AG04450 (cell line): ENCODE measurements at regions not wholly inside any gene's neighbourhood (a gene's known extent, or its start where the extent isn't known, plus 50 kb on each side); places are given as distances from the start of the nearest gene placed in this dataset.
"Not testable (repeated sequence)": the region's sequence is repeated elsewhere in the genome, so short reads cannot be mapped to it uniquely, and the experiment has no call there.

ENCODE experiments used
- CTCF ChIA-PET: fragments of 300-600, 350-600 bp; formaldehyde crosslinking; extraction: SDS; loops from one replicate; lab custom pipeline; 2022; ENCODE audit warnings: antibody characterized with exemption, inconsistent platforms; lab: Charles Lee
- POLR2A ChIA-PET: fragments of 350-600 bp; formaldehyde crosslinking; extraction: SDS; loops from one replicate; lab custom pipeline; 2021; ENCODE audit warnings: antibody characterized with exemption, inconsistent platforms; lab: Yijun Ruan, JAX
- DNase-seq: peaks from one replicate; pipeline ENCODE4 v3.0.0-alpha.2; 2011; ENCODE audit warnings: low read depth, low spot score
- H3K27ac ChIP-seq: one replicate; pipeline ENCODE4 v1.5.1; 2012; ENCODE audit warnings: low read depth, low read length, control low read depth
- H3K27me3 ChIP-seq: one replicate; pipeline ENCODE4 v1.6.0; 2012; ENCODE audit warnings: low read length; ENCODE audit not compliant: control insufficient read depth, insufficient read depth
- H3K4me3 ChIP-seq: 2 replicates; pipeline ENCODE4 v1.5.1; 2011; ENCODE audit warnings: mild to moderate bottlenecking, low read depth, low read length, control low read depth
- H3K9me3 ChIP-seq: 2 replicates; pipeline ENCODE4 v1.5.1; 2012; ENCODE audit warnings: low read length; ENCODE audit not compliant: control insufficient read depth, insufficient read depth

DNA sequence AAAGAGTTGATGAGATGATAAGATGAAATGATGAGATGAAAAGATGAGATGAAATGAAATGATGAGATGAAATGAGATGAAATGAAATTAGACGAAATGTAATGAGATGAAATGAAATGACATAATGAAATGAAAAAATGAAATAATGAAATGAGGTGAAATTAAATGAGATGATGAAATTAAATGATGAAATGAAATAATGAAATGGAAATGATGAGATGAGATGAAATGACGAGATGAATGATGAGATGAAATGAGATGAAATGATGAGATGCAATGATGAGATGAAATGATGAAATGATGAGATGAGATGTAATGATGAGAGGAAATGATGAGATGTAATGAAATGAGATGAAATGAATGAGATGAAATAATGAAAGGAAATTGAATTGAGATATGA, 339.3 kb upstream of the PLGLB1 start:
- CTCF ChIA-PET, POLR2A ChIA-PET, H3K9me3 ChIP-seq, DNase-seq, H3K27me3 ChIP-seq, H3K27ac ChIP-seq, H3K4me3 ChIP-seq: not testable (repeated sequence)

DNA sequence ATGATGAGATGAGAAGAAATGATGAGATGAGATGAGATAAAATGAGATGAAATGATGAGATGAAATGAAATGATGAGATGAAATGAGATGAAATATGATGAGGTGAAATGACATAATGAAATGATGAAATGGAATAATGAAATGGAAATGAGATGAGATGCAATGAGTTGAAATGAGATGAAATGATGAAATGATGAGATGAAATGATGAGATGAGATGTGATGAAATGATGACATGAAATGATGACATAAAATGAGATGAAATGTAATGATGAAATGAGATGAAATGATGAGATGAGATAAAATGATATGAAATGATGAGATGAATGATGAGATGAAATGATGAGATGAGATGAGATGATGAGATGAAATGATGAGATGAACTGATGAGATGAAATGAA, 340.2 kb upstream of the PLGLB1 start:
- CTCF ChIA-PET, H3K27ac ChIP-seq, POLR2A ChIA-PET, H3K27me3 ChIP-seq, H3K4me3 ChIP-seq, DNase-seq, H3K9me3 ChIP-seq: not testable (repeated sequence)

DNA sequence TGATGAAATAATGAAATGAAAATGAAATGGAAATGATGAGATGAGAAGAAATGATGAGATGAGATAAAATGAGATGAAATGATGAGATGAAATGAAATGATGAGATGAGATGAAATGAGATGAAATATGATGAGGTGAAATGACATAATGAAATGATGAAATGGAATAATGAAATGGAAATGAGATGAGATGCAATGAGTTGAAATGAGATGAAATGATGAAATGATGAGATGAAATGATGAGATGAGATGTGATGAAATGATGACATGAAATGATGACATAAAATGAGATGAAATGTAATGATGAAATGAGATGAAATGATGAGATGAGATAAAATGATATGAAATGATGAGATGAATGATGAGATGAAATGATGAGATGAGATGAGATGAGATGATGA, 342.7 kb upstream of the PLGLB1 start:
- H3K27ac ChIP-seq, H3K9me3 ChIP-seq, POLR2A ChIA-PET, CTCF ChIA-PET, H3K27me3 ChIP-seq, DNase-seq, H3K4me3 ChIP-seq: not testable (repeated sequence)

DNA sequence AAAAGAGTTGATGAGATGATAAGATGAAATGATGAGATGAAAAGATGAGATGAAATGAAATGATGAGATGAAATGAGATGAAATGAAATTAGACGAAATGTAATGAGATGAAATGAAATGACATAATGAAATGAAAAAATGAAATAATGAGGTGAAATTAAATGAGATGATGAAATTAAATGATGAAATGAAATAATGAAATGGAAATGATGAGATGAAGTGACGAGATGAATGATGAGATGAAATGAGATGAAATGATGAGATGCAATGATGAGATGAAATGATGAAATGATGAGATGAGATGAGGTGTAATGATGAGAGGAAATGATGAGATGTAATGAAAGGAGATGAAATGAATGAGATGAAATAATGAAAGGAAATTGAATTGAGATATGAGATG, 343.4 kb upstream of the PLGLB1 start:
- CTCF ChIA-PET, H3K9me3 ChIP-seq, H3K27me3 ChIP-seq, H3K4me3 ChIP-seq, H3K27ac ChIP-seq, POLR2A ChIA-PET, DNase-seq: not testable (repeated sequence)

DNA sequence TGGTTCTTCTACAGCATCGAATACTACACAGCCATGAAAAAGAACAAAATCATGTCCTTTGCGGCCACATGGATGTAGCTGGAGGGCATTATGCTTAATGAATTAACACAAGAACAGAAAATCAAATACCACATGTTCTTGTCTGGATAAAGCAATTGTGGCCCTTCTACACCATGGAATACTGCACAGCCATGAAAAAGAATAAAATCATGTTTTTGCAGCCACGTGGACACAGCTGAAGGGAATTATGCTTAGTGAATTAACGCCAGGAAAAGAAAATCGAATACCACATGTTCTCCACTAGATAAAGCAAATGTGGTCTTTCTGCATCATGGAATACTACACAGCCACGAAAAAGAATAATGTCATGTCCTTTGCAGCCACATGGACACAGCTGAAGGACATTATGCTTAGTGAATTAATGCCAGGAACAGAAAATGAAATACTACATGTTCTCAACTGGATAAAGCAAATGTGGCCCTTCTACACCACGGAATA, 361.8 kb upstream of the PLGLB2 start:
- POLR2A ChIA-PET, CTCF ChIA-PET, DNase-seq, H3K27ac ChIP-seq, H3K27me3 ChIP-seq, H3K4me3 ChIP-seq, H3K9me3 ChIP-seq: not testable (repeated sequence)

DNA sequence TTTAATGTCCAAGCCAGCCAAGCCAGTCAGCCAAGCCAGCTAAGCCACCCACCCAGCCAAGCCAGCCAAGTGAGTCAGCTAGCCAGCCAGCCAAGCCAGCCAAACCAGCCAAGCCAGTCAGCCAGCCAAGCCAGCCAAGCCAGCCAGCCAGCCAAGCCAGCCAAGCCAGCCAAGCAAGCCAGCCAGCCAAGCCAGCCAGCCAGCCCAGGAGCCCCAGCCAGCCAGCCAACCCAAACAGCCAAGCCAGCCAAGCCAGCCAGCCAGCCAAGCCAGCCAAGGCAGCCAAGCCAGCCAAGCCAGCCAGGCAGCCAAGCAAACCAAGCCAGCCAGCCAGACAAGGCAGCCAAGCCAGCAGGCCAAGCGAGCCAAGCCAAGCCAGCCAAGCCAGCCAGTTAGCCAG, 352.1 kb upstream of the PLGLB2 start:
- H3K4me3 ChIP-seq, POLR2A ChIA-PET, H3K27me3 ChIP-seq, H3K27ac ChIP-seq, DNase-seq, CTCF ChIA-PET: not testable (repeated sequence)
- peaks cover 21% of the 10 kb centered on the region for H3K9me3 ChIP-seq

DNA sequence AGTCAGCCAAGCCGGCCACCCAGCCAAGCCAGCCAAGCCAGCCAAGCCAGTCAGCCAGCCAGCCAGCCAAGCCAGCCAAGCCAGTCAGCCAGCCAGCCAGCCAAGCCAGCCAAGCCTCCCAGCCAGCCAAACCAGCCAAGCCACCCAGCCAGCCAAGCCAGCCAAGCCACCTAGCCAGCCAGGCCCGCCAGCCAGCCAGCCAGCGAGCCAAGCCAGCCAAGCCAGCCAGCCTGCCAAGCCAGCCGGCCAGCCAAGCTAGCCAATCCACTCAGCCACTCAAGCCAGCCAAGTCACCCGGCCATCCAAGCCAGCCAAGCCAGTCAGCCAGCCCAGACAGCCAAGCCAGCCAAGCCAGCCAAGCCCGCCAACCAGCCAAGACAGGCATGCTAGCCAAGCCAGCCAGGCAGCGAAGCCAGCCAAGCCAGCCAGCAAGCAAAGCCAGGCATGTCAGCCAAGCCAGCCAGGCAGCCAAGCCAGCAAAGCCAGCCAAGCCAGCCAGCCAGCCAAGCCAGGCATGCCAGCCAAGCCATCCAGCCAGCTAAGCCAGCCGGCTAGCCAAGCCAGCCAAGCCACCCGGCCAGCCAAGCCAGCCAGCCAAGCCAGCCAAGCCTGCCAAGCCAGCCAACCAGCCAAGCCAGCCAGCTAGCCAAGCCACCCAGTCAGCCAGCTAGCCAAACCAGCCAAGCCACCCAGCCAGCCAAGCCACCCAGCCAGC, 351.2 kb upstream of the PLGLB2 start:
- peaks cover 24% of the 10 kb centered on the region for H3K9me3 ChIP-seq
- DNase-seq, H3K27ac ChIP-seq, POLR2A ChIA-PET, CTCF ChIA-PET, H3K4me3 ChIP-seq, H3K27me3 ChIP-seq: not testable (repeated sequence)

DNA sequence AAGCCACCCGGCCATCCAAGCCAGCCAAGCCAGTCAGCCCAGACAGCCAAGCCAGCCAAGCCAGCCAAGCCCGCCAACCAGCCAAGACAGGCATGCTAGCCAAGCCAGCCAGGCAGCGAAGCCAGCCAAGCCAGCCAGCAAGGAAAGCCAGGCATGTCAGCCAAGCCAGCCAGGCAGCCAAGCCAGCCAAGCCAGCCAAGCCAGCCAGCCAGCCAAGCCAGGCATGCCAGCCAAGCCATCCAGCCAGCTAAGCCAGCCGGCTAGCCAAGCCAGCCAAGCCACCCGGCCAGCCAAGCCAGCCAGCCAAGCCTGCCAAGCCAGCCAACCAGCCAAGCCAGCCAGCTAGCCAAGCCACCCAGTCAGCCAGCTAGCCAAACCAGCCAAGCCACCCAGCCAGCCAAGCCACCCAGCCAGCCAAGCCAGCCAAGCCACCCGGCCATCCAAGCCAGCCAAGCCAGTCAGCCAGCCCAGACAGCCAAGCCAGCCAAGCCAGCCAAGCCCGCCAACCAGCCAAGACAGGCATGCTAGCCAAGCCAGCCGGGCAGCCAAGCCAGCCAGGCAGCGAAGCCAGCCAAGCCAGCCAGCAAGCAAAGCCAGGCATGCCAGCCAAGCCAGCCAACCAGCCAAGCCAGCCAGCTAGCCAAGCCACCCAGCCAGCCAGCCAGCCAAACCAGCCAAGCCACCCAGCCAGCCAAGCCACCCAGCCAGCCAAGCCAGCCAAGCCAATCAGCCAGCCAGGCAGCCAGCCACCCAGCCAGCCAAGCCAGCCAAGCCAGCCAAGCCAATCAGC, 350.4 kb upstream of the PLGLB2 start:
- H3K27ac ChIP-seq, H3K27me3 ChIP-seq, DNase-seq, H3K4me3 ChIP-seq, CTCF ChIA-PET, POLR2A ChIA-PET: not testable (repeated sequence)
- peaks cover 29% of the 10 kb centered on the region for H3K9me3 ChIP-seq

DNA sequence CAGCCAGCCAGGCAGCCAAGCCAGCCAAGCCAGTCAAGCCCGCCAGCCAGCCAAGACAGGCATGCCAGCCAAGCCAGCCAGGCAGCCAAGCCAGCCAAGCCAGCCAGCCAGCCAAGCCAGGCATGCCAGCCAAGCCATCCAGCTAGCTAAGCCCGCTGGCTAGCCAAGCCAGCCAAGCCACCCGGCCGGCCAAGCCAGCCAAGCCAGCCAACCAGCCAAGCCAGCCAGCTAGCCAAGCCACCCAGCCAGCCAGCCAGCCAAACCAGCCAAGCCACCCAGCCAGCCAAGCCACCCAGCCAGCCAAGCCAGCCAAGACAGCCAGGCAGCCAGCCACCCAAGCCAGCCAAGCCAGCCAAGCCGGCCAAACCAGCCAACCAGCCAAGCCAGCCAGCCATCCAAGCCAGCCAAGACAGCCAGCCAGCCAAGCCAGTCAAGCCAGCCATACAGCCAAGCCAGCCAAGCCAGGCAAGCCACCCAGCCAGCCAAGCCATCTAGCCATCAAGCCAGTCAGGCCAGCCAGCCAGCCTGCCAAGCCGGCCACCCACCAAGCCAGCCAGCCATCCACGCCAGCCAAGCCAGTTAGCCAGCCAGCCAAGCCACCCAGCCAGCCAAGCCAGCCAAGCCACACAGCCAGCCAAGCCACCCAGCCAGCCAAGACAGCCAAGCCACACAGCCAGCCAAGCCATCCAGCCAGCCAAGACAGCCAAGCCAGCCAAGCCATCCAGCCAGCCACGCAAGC, 349.2 kb upstream of the PLGLB2 start:
- POLR2A ChIA-PET, CTCF ChIA-PET: not testable (repeated sequence)

More for the DNA sequence above, 349.2 kb upstream of the PLGLB2 start:
- H3K4me3 ChIP-seq, H3K27me3 ChIP-seq, DNase-seq, H3K27ac ChIP-seq: not testable (repeated sequence)
- H3K9me3 ChIP-seq: peaks cover 42% of the 10 kb centered on the region
